ENCODE measurements at regions not wholly inside any gene's neighbourhood (a gene's known extent, or its start where the extent isn't known, plus 50 kb on each side); places are given as distances from the start of the nearest gene placed in this dataset.

GRCh38 chr1:14215151-14215550 is 383.3 kb upstream of the KAZN start:
- peaks cover 12 to 26% of the 10 kb centered on the region in 2 donors for H3K9me3 ChIP-seq
- intact Hi-C loops (cut with DNase I; ENCODE audit: low total_unique reads) (no loop called here), in situ Hi-C loops (cut with MboI; ENCODE audit: low pct_ligation_motif_present in 1 of 4, low pct_unique_long_range_greater_than_20kb in 1 of 4, low sequenced_read_pairs in 3 of 4) (no loop called here)
- H3K27ac ChIP-seq: no peak overlapping the region
- no peak overlapping the region for H3K4me3 ChIP-seq
- H3K27me3 ChIP-seq: no peaks in the 10 kb centered on the region
- TF ChIP-seq CTCF (IDR thresholded peaks at IDR 0.05) (no peak), EP300 (IDR thresholded peaks at IDR 0.05; ENCODE audit: low read depth) (no peak), POLR2AphosphoS5 (IDR thresholded peaks at IDR 0.05) (no peak), POLR2A (IDR thresholded peaks at IDR 0.05) (no peak)
- DNase-seq: no peak
- H3K36me3 ChIP-seq: no peaks in the 10 kb centered on the region
- no peaks in the 10 kb centered on the region for H3K4me1 ChIP-seq

GRCh38 chr1:14217384-14217783 is 381.1 kb upstream of the KAZN start:
- no peaks in the 10 kb centered on the region for H3K27me3 ChIP-seq
- 100% methylated on average over 1 of the region's 1 CpG for WGBS, 2 donors (ENCODE audit: low coverage in 1 of 2)
- no peak for DNase-seq

GRCh38 chr1:14220324-14220723 is 378.2 kb upstream of the KAZN start:
- H3K27me3 ChIP-seq: no peaks in the 10 kb centered on the region
- no peak overlapping the region for H3K27ac ChIP-seq
- in situ Hi-C loops (cut with MboI; ENCODE audit: low pct_ligation_motif_present in 1 of 4, low pct_unique_long_range_greater_than_20kb in 1 of 4, low sequenced_read_pairs in 3 of 4): no loop called here
- H3K4me3 ChIP-seq: no peak overlapping the region
- 78 to 82% methylated on average over 4 of the region's 4 CpGs for WGBS, 2 donors (ENCODE audit: low coverage in 1 of 2)
- DNase-seq: no peak
- H3K4me1 ChIP-seq: no peaks in the 10 kb centered on the region
- TF ChIP-seq POLR2A (IDR thresholded peaks at IDR 0.05): no peak
- TF ChIP-seq POLR2AphosphoS5 (IDR thresholded peaks at IDR 0.05): no peak
- no peaks in the 10 kb centered on the region for H3K36me3 ChIP-seq
- intact Hi-C loops (cut with DNase I; ENCODE audit: low total_unique reads): no loop called here
- H3K9me3 ChIP-seq: peaks cover 12 to 26% of the 10 kb centered on the region in 2 donors

More at GRCh38 chr1:14217384-14217783, 381.1 kb upstream of the KAZN start:
- no peak for TF ChIP-seq POLR2AphosphoS5 (IDR thresholded peaks at IDR 0.05)
- TF ChIP-seq POLR2A (IDR thresholded peaks at IDR 0.05): no peak
- TF ChIP-seq CTCF (IDR thresholded peaks at IDR 0.05): no peak
- no peak for TF ChIP-seq EP300 (IDR thresholded peaks at IDR 0.05; ENCODE audit: low read depth)
- intact Hi-C loops (cut with DNase I; ENCODE audit: low total_unique reads): no loop called here
- Histone ChIP-seq H3K27ac (no peak overlapping the region), H3K4me3 (no peak overlapping the region), H3K4me1 (no peaks in the 10 kb centered on the region), H3K9me3 (peaks cover 12 to 26% of the 10 kb centered on the region in 2 donors), H3K36me3 (no peaks in the 10 kb centered on the region)
- in situ Hi-C loops (cut with MboI; ENCODE audit: low pct_ligation_motif_present in 1 of 4, low pct_unique_long_range_greater_than_20kb in 1 of 4, low sequenced_read_pairs in 3 of 4): no loop called here

GRCh38 chr1:14220811-14221210 is 377.7 kb upstream of the KAZN start:
- TF ChIP-seq CTCF (IDR thresholded peaks at IDR 0.05) (no peak), POLR2A (IDR thresholded peaks at IDR 0.05) (no peak), POLR2AphosphoS5 (IDR thresholded peaks at IDR 0.05) (no peak), EP300 (IDR thresholded peaks at IDR 0.05; ENCODE audit: low read depth) (no peak)
- in situ Hi-C loops (cut with MboI; ENCODE audit: low pct_ligation_motif_present in 1 of 4, low pct_unique_long_range_greater_than_20kb in 1 of 4, low sequenced_read_pairs in 3 of 4) (no loop called here), intact Hi-C loops (cut with DNase I; ENCODE audit: low total_unique reads) (no loop called here)
- 86% methylated on average over 2 of the region's 2 CpGs for WGBS, 2 donors (ENCODE audit: low coverage in 1 of 2)
- DNase-seq: no peak
- Histone ChIP-seq H3K27ac (no peak overlapping the region), H3K4me1 (no peaks in the 10 kb centered on the region), H3K4me3 (no peak overlapping the region), H3K27me3 (no peaks in the 10 kb centered on the region), H3K36me3 (no peaks in the 10 kb centered on the region), H3K9me3 (peaks cover 12 to 26% of the 10 kb centered on the region in 2 donors)

- no peak for DNase-seq
- in situ Hi-C loops (cut with MboI; ENCODE audit: low pct_ligation_motif_present in 1 of 4, low pct_unique_long_range_greater_than_20kb in 1 of 4, low sequenced_read_pairs in 3 of 4) (no loop called here), intact Hi-C loops (cut with DNase I; ENCODE audit: low total_unique reads) (no loop called here)
- no peak overlapping the region for H3K27ac ChIP-seq
- no peaks in the 10 kb centered on the region for H3K27me3 ChIP-seq
- no peak overlapping the region for H3K4me3 ChIP-seq
- peaks cover 7 to 13% of the 10 kb centered on the region in 2 donors for H3K9me3 ChIP-seq
- WGBS, 2 donors (ENCODE audit: low coverage in 1 of 2): 72 to 80% methylated on average over 2 to 6 of the region's 6 CpGs
- TF ChIP-seq EP300 (IDR thresholded peaks at IDR 0.05; ENCODE audit: low read depth) (no peak), CTCF (IDR thresholded peaks at IDR 0.05) (no peak), POLR2A (IDR thresholded peaks at IDR 0.05) (no peak), POLR2AphosphoS5 (IDR thresholded peaks at IDR 0.05) (no peak)
- no peaks in the 10 kb centered on the region for H3K4me1 ChIP-seq
- H3K36me3 ChIP-seq: no peaks in the 10 kb centered on the region
Observed at GRCh38 chr1:14222086-14222485, 376.4 kb upstream of the KAZN start.
